ENCODE measurements at regions not wholly inside any gene's neighbourhood (a gene's known extent, or its start where the extent isn't known, plus 50 kb on each side); places are given as distances from the start of the nearest gene placed in this dataset.

DNA sequence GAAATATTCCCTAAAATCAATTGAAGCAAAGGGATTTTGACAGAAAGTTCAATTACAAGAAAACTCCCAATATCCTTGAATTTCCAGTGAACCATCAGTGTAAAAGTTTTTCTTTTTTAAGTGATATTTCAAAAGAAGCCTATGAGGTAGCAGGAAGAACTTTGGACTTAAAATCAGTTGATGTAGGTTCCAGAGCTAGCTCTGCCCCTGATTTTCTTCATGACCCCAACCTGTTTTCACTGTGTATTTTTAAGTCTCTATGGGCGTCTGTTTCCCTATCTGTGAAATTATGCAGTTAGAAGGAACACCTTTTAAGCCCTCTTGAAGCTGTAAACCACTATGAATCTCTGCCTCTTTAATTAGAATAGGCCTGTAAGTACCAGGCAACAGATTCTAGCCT, 66.2 kb upstream of the SLC1A1 start:
- Histone ChIP-seq H3K4me1 (ENCODE audit: insufficient read depth, low read length) (no peaks in the 10 kb centered on the region), H3K4me3 (replicated peaks in 1 of 3; ENCODE audit: insufficient read depth in 1 of 3, low read depth in 2 of 3, low read length in 3 of 3) (no peak overlapping the region), H3K36me3 (replicated peaks in 1 of 2; ENCODE audit: control insufficient read depth in 1 of 2, insufficient read depth in 2 of 2, low read length in 2 of 2) (no peaks in the 10 kb centered on the region), H2AFZ (ENCODE audit: low read length) (no peak overlapping the region), H3K27ac (ENCODE audit: extremely low read length, insufficient read depth, low read length) (no peak overlapping the region), H3K27me3 (ENCODE audit: control insufficient read depth in 1 of 2, insufficient read depth in 2 of 2, low read length in 2 of 2) (no peaks in the 10 kb centered on the region; a peak in 1 of 5 replicates), H3K4me2 (ENCODE audit: low read depth, low read length) (no peak overlapping the region), H3K9me3 (ENCODE audit: low read length) (no peaks in the 10 kb centered on the region), H4K20me1 (ENCODE audit: insufficient read depth, low read length) (no peaks in the 10 kb centered on the region), H3K9ac (ENCODE audit: insufficient read depth, low read depth, low read length) (no peak overlapping the region), H3K79me2 (ENCODE audit: insufficient read depth, low read length) (no peaks in the 10 kb centered on the region)
- CTCF ChIA-PET (ENCODE audit: low intra/inter-chr PET ratio, low total read pairs), result no interaction called here
- no peak for DNase-seq (ENCODE audit: low spot score)
- no peak for FAIRE-seq
- BruUV-seq (replicated peaks), result no TSS peak
- TF ChIP-seq KDM6A (CRISPR knock-in tag; IDR thresholded peaks at IDR 0.05; ENCODE audit: low read depth), result no peak
- no peak for TF ChIP-seq GLI4 (CRISPR knock-in tag; IDR thresholded peaks at IDR 0.05; ENCODE audit: borderline replicate concordance)
- TF ChIP-seq ZNF101 (CRISPR knock-in tag; IDR thresholded peaks at IDR 0.05; ENCODE audit: borderline replicate concordance, low read depth), result no peak
- no peak for TF ChIP-seq HDAC2 (CRISPR knock-in tag; IDR thresholded peaks at IDR 0.05)
- TF ChIP-seq PPARG (CRISPR knock-in tag; conservative IDR thresholded peaks at IDR 0.05), result no peak
- no peak for TF ChIP-seq BRD4 (CRISPR knock-in tag; IDR thresholded peaks at IDR 0.05)
- no peak for TF ChIP-seq KDM4B (CRISPR knock-in tag; IDR thresholded peaks at IDR 0.05)
- TF ChIP-seq ZNF430 (CRISPR knock-in tag; IDR thresholded peaks at IDR 0.05), result no peak
- TF ChIP-seq, protein P1, sequence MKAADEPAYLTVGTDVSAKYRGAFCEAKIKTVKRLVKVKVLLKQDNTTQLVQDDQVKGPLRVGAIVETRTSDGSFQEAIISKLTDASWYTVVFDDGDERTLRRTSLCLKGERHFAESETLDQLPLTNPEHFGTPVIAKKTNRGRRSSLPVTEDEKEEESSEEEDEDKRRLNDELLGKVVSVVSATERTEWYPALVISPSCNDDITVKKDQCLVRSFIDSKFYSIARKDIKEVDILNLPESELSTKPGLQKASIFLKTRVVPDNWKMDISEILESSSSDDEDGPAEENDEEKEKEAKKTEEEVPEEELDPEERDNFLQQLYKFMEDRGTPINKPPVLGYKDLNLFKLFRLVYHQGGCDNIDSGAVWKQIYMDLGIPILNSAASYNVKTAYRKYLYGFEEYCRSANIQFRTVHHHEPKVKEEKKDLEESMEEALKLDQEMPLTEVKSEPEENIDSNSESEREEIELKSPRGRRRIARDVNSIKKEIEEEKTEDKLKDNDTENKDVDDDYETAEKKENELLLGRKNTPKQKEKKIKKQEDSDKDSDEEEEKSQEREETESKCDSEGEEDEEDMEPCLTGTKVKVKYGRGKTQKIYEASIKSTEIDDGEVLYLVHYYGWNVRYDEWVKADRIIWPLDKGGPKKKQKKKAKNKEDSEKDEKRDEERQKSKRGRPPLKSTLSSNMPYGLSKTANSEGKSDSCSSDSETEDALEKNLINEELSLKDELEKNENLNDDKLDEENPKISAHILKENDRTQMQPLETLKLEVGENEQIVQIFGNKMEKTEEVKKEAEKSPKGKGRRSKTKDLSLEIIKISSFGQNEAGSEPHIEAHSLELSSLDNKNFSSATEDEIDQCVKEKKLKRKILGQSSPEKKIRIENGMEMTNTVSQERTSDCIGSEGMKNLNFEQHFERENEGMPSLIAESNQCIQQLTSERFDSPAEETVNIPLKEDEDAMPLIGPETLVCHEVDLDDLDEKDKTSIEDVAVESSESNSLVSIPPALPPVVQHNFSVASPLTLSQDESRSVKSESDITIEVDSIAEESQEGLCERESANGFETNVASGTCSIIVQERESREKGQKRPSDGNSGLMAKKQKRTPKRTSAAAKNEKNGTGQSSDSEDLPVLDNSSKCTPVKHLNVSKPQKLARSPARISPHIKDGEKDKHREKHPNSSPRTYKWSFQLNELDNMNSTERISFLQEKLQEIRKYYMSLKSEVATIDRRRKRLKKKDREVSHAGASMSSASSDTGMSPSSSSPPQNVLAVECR (CRISPR knock-in tag; IDR thresholded peaks at IDR 0.05; ENCODE audit: borderline replicate concordance), result no peak
- TF ChIP-seq PHB2 (IDR thresholded peaks at IDR 0.05; ENCODE audit: partially characterized antibody), result no peak
- TF ChIP-seq, protein P2, sequence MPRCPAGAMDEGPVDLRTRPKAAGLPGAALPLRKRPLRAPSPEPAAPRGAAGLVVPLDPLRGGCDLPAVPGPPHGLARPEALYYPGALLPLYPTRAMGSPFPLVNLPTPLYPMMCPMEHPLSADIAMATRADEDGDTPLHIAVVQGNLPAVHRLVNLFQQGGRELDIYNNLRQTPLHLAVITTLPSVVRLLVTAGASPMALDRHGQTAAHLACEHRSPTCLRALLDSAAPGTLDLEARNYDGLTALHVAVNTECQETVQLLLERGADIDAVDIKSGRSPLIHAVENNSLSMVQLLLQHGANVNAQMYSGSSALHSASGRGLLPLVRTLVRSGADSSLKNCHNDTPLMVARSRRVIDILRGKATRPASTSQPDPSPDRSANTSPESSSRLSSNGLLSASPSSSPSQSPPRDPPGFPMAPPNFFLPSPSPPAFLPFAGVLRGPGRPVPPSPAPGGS (CRISPR knock-in tag; IDR thresholded peaks at IDR 0.05), result no peak
- TF ChIP-seq ELF3 (CRISPR knock-in tag; IDR thresholded peaks at IDR 0.05), result no peak
- TF ChIP-seq, protein P3, sequence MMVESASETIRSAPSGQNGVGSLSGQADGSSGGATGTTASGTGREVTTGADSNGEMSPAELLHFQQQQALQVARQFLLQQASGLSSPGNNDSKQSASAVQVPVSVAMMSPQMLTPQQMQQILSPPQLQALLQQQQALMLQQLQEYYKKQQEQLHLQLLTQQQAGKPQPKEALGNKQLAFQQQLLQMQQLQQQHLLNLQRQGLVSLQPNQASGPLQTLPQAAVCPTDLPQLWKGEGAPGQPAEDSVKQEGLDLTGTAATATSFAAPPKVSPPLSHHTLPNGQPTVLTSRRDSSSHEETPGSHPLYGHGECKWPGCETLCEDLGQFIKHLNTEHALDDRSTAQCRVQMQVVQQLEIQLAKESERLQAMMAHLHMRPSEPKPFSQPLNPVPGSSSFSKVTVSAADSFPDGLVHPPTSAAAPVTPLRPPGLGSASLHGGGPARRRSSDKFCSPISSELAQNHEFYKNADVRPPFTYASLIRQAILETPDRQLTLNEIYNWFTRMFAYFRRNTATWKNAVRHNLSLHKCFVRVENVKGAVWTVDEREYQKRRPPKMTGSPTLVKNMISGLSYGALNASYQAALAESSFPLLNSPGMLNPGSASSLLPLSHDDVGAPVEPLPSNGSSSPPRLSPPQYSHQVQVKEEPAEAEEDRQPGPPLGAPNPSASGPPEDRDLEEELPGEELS (CRISPR knock-in tag; IDR thresholded peaks at IDR 0.05), result no peak
- TF ChIP-seq ZNF775 (CRISPR knock-in tag; IDR thresholded peaks at IDR 0.05; ENCODE audit: borderline replicate concordance), result no peak
- TF ChIP-seq MIXL1 (CRISPR knock-in tag; IDR thresholded peaks at IDR 0.05), result no peak
- TF ChIP-seq ZBTB20 (CRISPR knock-in tag; IDR thresholded peaks at IDR 0.05; ENCODE audit: borderline replicate concordance, low read depth), result no peak
- TF ChIP-seq, protein P4, sequence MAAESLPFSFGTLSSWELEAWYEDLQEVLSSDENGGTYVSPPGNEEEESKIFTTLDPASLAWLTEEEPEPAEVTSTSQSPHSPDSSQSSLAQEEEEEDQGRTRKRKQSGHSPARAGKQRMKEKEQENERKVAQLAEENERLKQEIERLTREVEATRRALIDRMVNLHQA (CRISPR knock-in tag; IDR thresholded peaks at IDR 0.05), result no peak
- intact Hi-C loops (cut with micrococcal nuclease; ENCODE audit: unreplicated experiment) (no loop called here), in situ Hi-C loops (cut with HindIII; ENCODE audit: extremely low pct_ligation_motif_present, low pct_unique_long_range_greater_than_20kb) (no loop called here)
- no peak for ATAC-seq
- WGBS (ENCODE audit: low lambda C conversion rate), result 0% methylated on average over 1 of the region's 1 CpG
- POLR2A ChIA-PET, result no interaction called here

All from HepG2 (cell line).